Body of pancreas (tissue), 4 donors: ENCODE measurements at regions not wholly inside any gene's neighbourhood (a gene's known extent, or its start where the extent isn't known, plus 50 kb on each side); places are given as distances from the start of the nearest gene placed in this dataset.

ENCODE experiments used
- ATAC-seq: fragments of 150-250 bp; one replicate; pipeline ENCODE4 v1.9.1; 2016
- DNase-seq, 4 donors: peaks; one replicate each; pipeline ENCODE4 v3.0.0-alpha.2; 2019
- H3K27ac ChIP-seq, 4 donors: fragments of 200-600 bp; sonication (generic); 1 replicate in 3 of 4; 2 replicates in 1 of 4; pipeline versions ENCODE4 v1.5.1 to v1.6.1; 2016 to 2019; ENCODE audit warnings: mild to moderate bottlenecking in 1 of 4, mixed read lengths in 1 of 4, moderate library complexity in 1 of 4
- H3K27me3 ChIP-seq, 2 donors: fragments of 200-600 bp; sonication (generic); one replicate each; pipeline ENCODE4 v1.6.0; 2016; ENCODE audit warnings: mild to moderate bottlenecking in 1 of 2
- H3K36me3 ChIP-seq, 2 donors: fragments of 200-600 bp; sonication (generic); replicated peaks in 1 of 2; 2 replicates each; pipeline ENCODE4 v1.5.1; 2016; ENCODE audit warnings: low read depth in 2 of 2; ENCODE audit not compliant: insufficient read depth in 1 of 2
- H3K4me1 ChIP-seq: fragments of 200-600 bp; sonication (generic); one replicate; pipeline ENCODE4 v1.6.0; 2016
- H3K4me3 ChIP-seq, 2 donors: fragments of 200-600 bp; sonication (generic); 1 replicate in 1 of 2; 2 replicates in 1 of 2; pipeline ENCODE4 v1.5.1; 2016 to 2019
- H3K9me3 ChIP-seq, 3 donors: fragments of 200-600 bp; sonication (generic); 1 replicate in 2 of 3; 2 replicates in 1 of 3; pipeline ENCODE4 v1.5.1; 2016
- CTCF ChIP-seq, 7 experiments: fragments of 450-650 bp in 4 of 7; fragments of 200-600 bp in 3 of 7; sonication (generic) in 3 of 7; IDR thresholded peaks; one replicate each; pipeline ENCODE4 v1.5.1; 2016 to 2019; ENCODE audit warnings: antibody characterized with exemption in 7 of 7
- POLR2A ChIP-seq, 3 donors: fragments of 450-650 bp; IDR thresholded peaks; one replicate each; pipeline ENCODE4 v1.6.1; 2016; ENCODE audit warnings: antibody characterized with exemption in 3 of 3, mild to moderate bottlenecking in 2 of 3
- WGBS, 2 donors: methylation state at CpG; one replicate each; pipeline ENCODE4 v1.1.5; 2017; 5-methylcytosine and 5-hydroxymethylcytosine counted together
- intact Hi-C: fragments of 100-400 bp; cut with DNase I; formaldehyde crosslinking; loops from one replicate; pipeline ENCODE4 v1.15.1; 2023

DNA sequence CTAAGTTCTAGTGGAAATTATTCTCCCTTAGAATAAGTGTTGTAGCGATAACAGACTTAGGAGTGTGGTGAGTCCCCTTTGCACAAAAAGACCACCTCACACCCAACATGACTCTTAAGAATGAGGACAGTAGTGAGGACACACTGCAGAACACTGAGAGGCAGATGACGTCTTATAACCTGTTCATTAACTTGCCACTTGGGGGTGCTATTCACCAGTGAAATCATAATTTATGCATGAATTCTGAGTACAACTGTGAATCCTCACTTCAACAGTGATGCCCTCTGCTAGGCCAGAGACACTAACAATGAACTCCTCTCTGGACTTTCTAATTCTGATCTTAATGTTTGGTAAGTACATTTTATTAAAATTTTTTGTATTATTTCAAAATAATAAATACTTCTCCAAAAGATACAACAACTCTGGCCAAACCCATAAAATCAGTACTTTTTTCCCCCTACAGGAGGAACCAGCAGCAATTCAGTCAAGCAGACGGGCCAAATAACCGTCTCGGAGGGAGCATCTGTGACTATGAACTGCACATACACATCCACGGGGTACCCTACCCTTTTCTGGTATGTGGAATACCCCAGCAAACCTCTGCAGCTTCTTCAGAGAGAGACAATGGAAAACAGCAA is 274.7 kb downstream of the DAD1 start:
- H3K27ac ChIP-seq, result no peak overlapping the region
- H3K4me1 ChIP-seq, result no peaks in the 10 kb centered on the region
- DNase-seq (peak in 3 of 4 donors; percentile 8 to 30 (median 15)), ATAC-seq (peak; percentile 66)
- H3K9me3 ChIP-seq, result no peaks in the 10 kb centered on the region
- WGBS, 2 donors, result 13 to 35% methylated on average over 6 of the region's 6 CpGs
- TF ChIP-seq POLR2A (IDR thresholded peaks at IDR 0.05) (no peak), CTCF (IDR thresholded peaks at IDR 0.05) (peak; percentile 7 to 67 (median 54))
- H3K4me3 ChIP-seq, result no peak overlapping the region
- no peaks in the 10 kb centered on the region for H3K36me3 ChIP-seq
- H3K27me3 ChIP-seq, result no peaks in the 10 kb centered on the region
- intact Hi-C loops, result no loop called here

DNA sequence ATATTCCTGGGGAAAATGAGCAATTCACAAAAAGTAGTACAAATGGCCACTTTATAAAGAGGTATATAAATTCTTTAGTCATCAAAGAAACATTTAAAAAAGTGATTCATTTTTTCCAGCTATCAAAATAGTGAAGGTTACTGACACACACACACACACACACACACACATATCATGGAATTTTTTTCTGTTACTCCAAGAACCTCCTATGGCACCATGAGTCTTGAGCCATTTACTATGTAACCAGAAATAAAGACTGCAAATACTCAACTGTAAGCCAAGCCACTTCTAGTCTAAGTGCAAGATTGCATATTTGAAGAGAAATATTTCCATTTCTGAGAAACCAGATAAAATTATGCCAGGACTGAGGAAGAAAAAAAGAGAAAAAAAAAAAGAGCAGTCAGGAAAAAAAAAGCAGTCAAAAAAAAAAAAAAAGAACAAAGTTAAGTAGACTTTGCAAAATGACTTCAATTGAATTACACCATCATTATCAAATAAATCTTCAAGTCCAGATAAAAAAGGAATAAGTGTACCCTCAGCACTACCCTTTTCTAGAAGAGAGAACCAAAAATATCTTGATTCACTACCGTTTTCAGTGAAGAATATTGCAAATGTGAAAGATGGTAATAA is 275.7 kb downstream of the DAD1 start:
- no peaks in the 10 kb centered on the region for H3K36me3 ChIP-seq
- TF ChIP-seq POLR2A (IDR thresholded peaks at IDR 0.05) (no peak), CTCF (IDR thresholded peaks at IDR 0.05) (no peak)
- no peaks in the 10 kb centered on the region for H3K4me1 ChIP-seq
- no peaks in the 10 kb centered on the region for H3K9me3 ChIP-seq
- ATAC-seq (no peak), DNase-seq (no peak)
- WGBS, 2 donors, result 7 to 20% methylated on average over 1 of the region's 1 CpG
- intact Hi-C loops, result no loop called here
- no peak overlapping the region for H3K4me3 ChIP-seq
- H3K27ac ChIP-seq, result no peak overlapping the region
- no peaks in the 10 kb centered on the region for H3K27me3 ChIP-seq

DNA sequence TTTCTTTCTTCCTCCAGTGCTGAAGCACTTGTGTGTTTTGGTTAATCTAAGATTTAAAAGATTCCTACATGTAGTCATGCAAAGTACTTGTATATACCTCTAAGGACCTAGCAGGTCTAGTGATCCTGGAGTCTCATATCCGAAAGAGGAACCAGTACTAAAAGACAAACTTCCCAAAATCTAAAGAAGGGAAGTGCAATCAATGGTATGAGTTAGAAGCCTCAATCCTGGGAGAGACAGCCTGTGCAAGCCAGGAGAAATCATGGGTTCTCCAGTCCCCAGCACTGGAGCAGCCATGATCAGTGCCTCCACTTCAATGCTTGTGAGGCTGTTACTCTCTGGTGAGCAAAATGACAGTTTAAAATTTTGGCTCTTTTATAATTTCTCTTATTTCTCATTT is 277.4 kb downstream of the DAD1 start:
- H3K9me3 ChIP-seq, result no peaks in the 10 kb centered on the region
- no peak overlapping the region for H3K4me3 ChIP-seq
- 44 to 53% methylated on average over 1 of the region's 1 CpG for WGBS, 2 donors
- no peak for TF ChIP-seq CTCF (IDR thresholded peaks at IDR 0.05)
- TF ChIP-seq POLR2A (IDR thresholded peaks at IDR 0.05), result no peak
- intact Hi-C loops, result no loop called here
- no peaks in the 10 kb centered on the region for H3K27me3 ChIP-seq
- H3K36me3 ChIP-seq, result no peaks in the 10 kb centered on the region
- ATAC-seq (no peak), DNase-seq (no peak)
- H3K4me1 ChIP-seq, result no peaks in the 10 kb centered on the region
- H3K27ac ChIP-seq, result no peak overlapping the region

DNA sequence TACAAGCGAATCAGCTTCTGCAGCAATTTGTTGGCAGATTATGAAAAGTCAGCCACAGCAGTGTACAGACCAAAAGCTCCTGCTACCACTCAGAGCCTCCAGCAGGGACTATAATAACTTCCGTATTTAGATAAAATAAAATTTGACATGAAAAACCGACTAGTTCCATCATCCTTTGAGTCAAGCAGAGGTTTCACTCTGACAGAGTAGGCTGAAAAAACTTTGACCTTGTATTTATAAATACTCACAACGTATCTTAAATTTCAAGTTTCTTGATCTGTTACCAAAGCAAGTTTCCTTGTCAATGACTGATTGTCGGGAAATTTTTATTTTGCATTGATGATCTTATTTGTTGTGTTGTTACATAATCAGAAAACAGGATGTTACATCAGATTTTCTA is 283.4 kb downstream of the DAD1 start:
- Histone ChIP-seq H3K27ac (no peak overlapping the region), H3K4me1 (no peaks in the 10 kb centered on the region), H3K9me3 (no peaks in the 10 kb centered on the region), H3K27me3 (no peaks in the 10 kb centered on the region), H3K4me3 (no peak overlapping the region), H3K36me3 (no peaks in the 10 kb centered on the region)
- DNase-seq (no peak), ATAC-seq (no peak)
- TF ChIP-seq CTCF (IDR thresholded peaks at IDR 0.05) (no peak), POLR2A (IDR thresholded peaks at IDR 0.05) (no peak)
- 43 to 49% methylated on average over 5 of the region's 5 CpGs for WGBS, 2 donors
- intact Hi-C loops, result no loop called here

- TF ChIP-seq CTCF (IDR thresholded peaks at IDR 0.05), result no peak
- 48 to 54% methylated on average over 6 of the region's 6 CpGs for WGBS, 2 donors
- ATAC-seq (no peak), DNase-seq (no peak)
- H3K27ac ChIP-seq, result no peak overlapping the region
- H3K4me1 ChIP-seq, result no peaks in the 10 kb centered on the region
- H3K4me3 ChIP-seq, result no peak overlapping the region
- H3K27me3 ChIP-seq, result no peaks in the 10 kb centered on the region
- H3K36me3 ChIP-seq, result no peaks in the 10 kb centered on the region
- intact Hi-C loops, result no loop called here
- H3K9me3 ChIP-seq, result no peaks in the 10 kb centered on the region
Measured at GRCh38 chr14:22304326-22304725, 284.7 kb downstream of the DAD1 start.
